CD4-positive, alpha-beta T cell (primary cell): ENCODE measurements at regions not wholly inside any gene's neighbourhood (a gene's known extent, or its start where the extent isn't known, plus 50 kb on each side); places are given as distances from the start of the nearest gene placed in this dataset.
"Not testable (repeated sequence)": the region's sequence is repeated elsewhere in the genome, so short reads cannot be mapped to it uniquely, and the experiment has no call there.

Experiments
- ATAC-seq: fragments of 200-7000 bp; cut with Tn5 transposase; one replicate; pipeline ENCODE4 v1.10.0; 2022; ENCODE audit warnings: mild to moderate bottlenecking; ENCODE audit not compliant: poor library complexity
- CTCF ChIA-PET: fragments of 350-600 bp; sonication (Branson Sonifier 250); formaldehyde crosslinking; loops from one replicate; lab custom pipeline; 2021; ENCODE audit warnings: antibody characterized with exemption, inconsistent platforms; lab: Charles Lee
- POLR2A ChIA-PET: fragments of 350-600 bp; sonication (Branson Sonifier 250); formaldehyde crosslinking; loops from one replicate; lab custom pipeline; 2021; ENCODE audit warnings: antibody characterized with exemption, inconsistent platforms; lab: Charles Lee
- DNase-seq, 14 experiments: peaks; one replicate each; pipeline ENCODE4 v3.0.0-alpha.2; 2013 to 2020; ENCODE audit warnings: mixed read lengths in 2 of 14
- H3K27ac ChIP-seq, 2 donors: one replicate each; pipeline versions ENCODE4 v1.5.1 to v1.7.0; 2013; ENCODE audit warnings: low read length in 2 of 2, low read depth in 1 of 2, mild to moderate bottlenecking in 1 of 2
- H3K27me3 ChIP-seq, 2 experiments: 1 replicate in 1 of 2; 2 replicates in 1 of 2; pipeline versions ENCODE4 v1.6.1 to v1.7.0; 2013; ENCODE audit warnings: low read length in 2 of 2, control low read depth in 1 of 2, mild to moderate bottlenecking in 1 of 2, moderate library complexity in 1 of 2; ENCODE audit not compliant: insufficient read depth in 2 of 2, control insufficient read depth in 1 of 2
- H3K36me3 ChIP-seq: one replicate; pipeline ENCODE4 v1.6.1; 2013; ENCODE audit warnings: low read length, control low read depth; ENCODE audit not compliant: insufficient read depth
- H3K4me1 ChIP-seq: one replicate; pipeline ENCODE4 v1.6.1; 2013; ENCODE audit warnings: low read length, control low read depth; ENCODE audit not compliant: insufficient read depth
- H3K4me3 ChIP-seq: one replicate; pipeline ENCODE4 v1.5.1; 2013; ENCODE audit warnings: mild to moderate bottlenecking, low read length, moderate library complexity
- H3K9me3 ChIP-seq, 2 experiments: 1 replicate in 1 of 2; 2 replicates in 1 of 2; pipeline versions ENCODE4 v1.6.1 to v1.7.0; 2013; ENCODE audit warnings: low read length in 2 of 2, mild to moderate bottlenecking in 2 of 2, control low read depth in 1 of 2, moderate library complexity in 1 of 2; ENCODE audit not compliant: control insufficient read depth in 1 of 2, insufficient read depth in 1 of 2
- H3K27ac Mint-ChIP-seq: one replicate; pipeline ENCODE4 v1.8.0; 2020; ENCODE audit warnings: mixed read lengths
- H3K27me3 Mint-ChIP-seq: one replicate; pipeline ENCODE4 v1.8.0; 2021; ENCODE audit warnings: mixed read lengths
- H3K36me3 Mint-ChIP-seq: one replicate; pipeline ENCODE4 v1.8.0; 2021; ENCODE audit warnings: low read depth, mixed read lengths
- H3K4me1 Mint-ChIP-seq: one replicate; pipeline ENCODE4 v1.8.0; 2021; ENCODE audit warnings: low read depth, mixed read lengths
- H3K4me3 Mint-ChIP-seq: one replicate; pipeline ENCODE4 v1.8.0; 2020; ENCODE audit warnings: mild to moderate bottlenecking, mixed read lengths
- H3K9me3 Mint-ChIP-seq: one replicate; pipeline ENCODE4 v1.8.0; 2020; ENCODE audit warnings: mixed read lengths
- intact Hi-C, 2 experiments: fragments of 100-400 bp; cut with DNase I in 1 of 2; cut with micrococcal nuclease in 1 of 2; formaldehyde crosslinking; loops; one replicate each; pipeline versions ENCODE4 v1.15.1 to v1.9.0; 2023 to 2025; cut with DNase I, micrococcal nuclease

DNA sequence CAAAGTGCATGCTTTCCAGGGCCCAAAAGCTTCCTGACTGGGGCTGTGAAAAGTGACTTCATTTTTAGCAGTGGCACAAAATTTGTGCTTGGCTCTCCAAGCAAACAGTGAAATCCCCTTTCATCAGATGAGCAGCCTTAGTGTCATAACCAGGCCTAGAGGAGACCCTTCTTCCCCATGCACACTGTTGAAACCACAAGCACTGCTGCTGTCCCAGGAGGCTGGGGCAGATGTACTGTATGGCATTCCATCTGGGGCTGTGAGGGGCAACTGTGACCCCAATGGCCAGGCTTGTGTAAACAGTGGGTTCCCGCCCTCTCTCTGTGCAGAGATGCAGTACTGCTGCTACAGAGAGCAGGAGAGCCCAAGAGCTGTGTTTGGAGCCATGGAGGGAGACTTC lies 184.1 kb downstream of the SPIN4 start:
- ATAC-seq, H3K36me3 Mint-ChIP-seq, H3K9me3 ChIP-seq, H3K27me3 ChIP-seq, H3K9me3 Mint-ChIP-seq, intact Hi-C loops, DNase-seq, H3K27me3 Mint-ChIP-seq, H3K4me1 Mint-ChIP-seq, H3K36me3 ChIP-seq, H3K27ac Mint-ChIP-seq, H3K4me3 ChIP-seq, H3K4me3 Mint-ChIP-seq, H3K4me1 ChIP-seq, CTCF ChIA-PET, POLR2A ChIA-PET, H3K27ac ChIP-seq: not testable (repeated sequence)

- CTCF ChIA-PET, H3K27me3 Mint-ChIP-seq, POLR2A ChIA-PET, H3K27me3 ChIP-seq, DNase-seq, H3K36me3 Mint-ChIP-seq, H3K9me3 ChIP-seq, H3K36me3 ChIP-seq, H3K4me1 ChIP-seq, ATAC-seq, H3K4me1 Mint-ChIP-seq, H3K27ac Mint-ChIP-seq, intact Hi-C loops, H3K4me3 ChIP-seq, H3K27ac ChIP-seq, H3K4me3 Mint-ChIP-seq, H3K9me3 Mint-ChIP-seq: not testable (repeated sequence)
Observed at GRCh38 chrX:63160994-63161393, 190.1 kb downstream of the SPIN4 start.

GRCh38 chrX:63160340-63160739 lies 190.8 kb downstream of the SPIN4 start:
- H3K27ac Mint-ChIP-seq, ATAC-seq, CTCF ChIA-PET: not testable (repeated sequence)

DNA sequence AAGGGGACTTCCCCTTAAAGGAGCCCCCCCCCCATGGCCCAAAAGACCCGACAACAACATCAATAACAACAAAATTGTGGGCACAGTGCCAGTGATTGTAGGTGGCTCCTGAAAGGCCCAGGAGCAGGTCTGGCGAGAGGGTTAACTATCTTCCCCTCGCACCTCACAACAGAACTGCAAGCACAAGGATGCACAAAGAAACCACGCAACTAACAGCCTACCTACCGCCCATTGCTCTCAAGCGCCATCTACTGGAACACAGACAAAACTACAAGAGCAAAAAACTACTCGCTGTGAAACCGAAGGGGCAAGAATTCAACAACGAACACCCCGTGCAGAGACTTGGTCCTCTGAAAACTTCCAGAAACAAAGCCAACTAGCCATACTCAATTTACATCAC lies 205.6 kb downstream of the SPIN4 start:
- H3K36me3 Mint-ChIP-seq, intact Hi-C loops, H3K27me3 Mint-ChIP-seq, POLR2A ChIA-PET, DNase-seq, H3K27ac Mint-ChIP-seq, H3K4me3 ChIP-seq, H3K27ac ChIP-seq, H3K9me3 Mint-ChIP-seq, H3K4me1 ChIP-seq, H3K9me3 ChIP-seq, ATAC-seq, H3K4me3 Mint-ChIP-seq, H3K36me3 ChIP-seq, H3K4me1 Mint-ChIP-seq, H3K27me3 ChIP-seq, CTCF ChIA-PET: not testable (repeated sequence)

More at GRCh38 chrX:63160340-63160739, 190.8 kb downstream of the SPIN4 start:
- intact Hi-C loops, H3K4me3 Mint-ChIP-seq, H3K27me3 Mint-ChIP-seq, H3K36me3 ChIP-seq, H3K4me1 ChIP-seq, POLR2A ChIA-PET, H3K4me3 ChIP-seq, H3K27me3 ChIP-seq, DNase-seq, H3K9me3 ChIP-seq, H3K36me3 Mint-ChIP-seq, H3K27ac ChIP-seq, H3K9me3 Mint-ChIP-seq, H3K4me1 Mint-ChIP-seq: not testable (repeated sequence)

GRCh38 chrX:63142588-63142987 lies 208.5 kb downstream of the SPIN4 start:
- CTCF ChIA-PET, DNase-seq, H3K36me3 Mint-ChIP-seq, H3K4me1 Mint-ChIP-seq, H3K4me3 Mint-ChIP-seq, POLR2A ChIA-PET, H3K27me3 ChIP-seq, H3K27ac ChIP-seq, ATAC-seq, H3K9me3 ChIP-seq, H3K4me3 ChIP-seq, H3K36me3 ChIP-seq, H3K27me3 Mint-ChIP-seq, intact Hi-C loops, H3K4me1 ChIP-seq, H3K27ac Mint-ChIP-seq, H3K9me3 Mint-ChIP-seq: not testable (repeated sequence)

DNA sequence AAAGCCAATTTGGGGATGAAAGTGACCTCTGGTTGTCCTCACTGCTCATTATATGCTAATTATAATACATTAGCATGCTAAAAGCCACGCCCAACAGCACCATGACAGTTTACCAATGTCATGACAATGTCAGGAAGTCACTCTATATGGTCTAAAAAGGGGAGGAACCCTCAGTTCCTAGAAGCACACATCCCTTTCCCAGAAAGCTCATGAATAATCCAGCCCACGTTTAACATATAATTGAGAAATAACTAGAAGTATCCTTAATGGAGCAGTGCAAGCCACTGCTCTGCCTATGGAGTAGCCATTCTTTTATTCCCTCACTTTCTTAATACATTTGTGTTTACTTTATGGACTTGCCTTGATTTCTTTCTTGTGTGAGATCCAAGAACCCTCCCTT lies 215.3 kb downstream of the SPIN4 start:
- H3K9me3 ChIP-seq, CTCF ChIA-PET, H3K36me3 Mint-ChIP-seq, H3K27ac ChIP-seq, POLR2A ChIA-PET, H3K27me3 Mint-ChIP-seq, intact Hi-C loops, H3K27me3 ChIP-seq, ATAC-seq, H3K27ac Mint-ChIP-seq, H3K4me1 ChIP-seq, H3K4me1 Mint-ChIP-seq, DNase-seq, H3K9me3 Mint-ChIP-seq, H3K36me3 ChIP-seq, H3K4me3 ChIP-seq, H3K4me3 Mint-ChIP-seq: not testable (repeated sequence)
